NOMO-1 treated with DMSO at 0.1 percent for 48 hours (cell line): ENCODE measurements at regions not wholly inside any gene's neighbourhood (a gene's known extent, or its start where the extent isn't known, plus 50 kb on each side); places are given as distances from the start of the nearest gene placed in this dataset.

Experiments
- DNase-seq: peaks from one replicate; lab custom pipeline; 2025; ENCODE audit not compliant: unreplicated experiment; lab: John Stamatoyannopoulos, UW

GRCh38 chr10:3287572-3288445 lies 115.2 kb upstream of the PITRM1 start:
- no peak for DNase-seq

GRCh38 chr10:3282674-3283017 lies 110.1 kb upstream of the PITRM1 start:
- DNase-seq, result no peak

- no peak for DNase-seq
Observed at GRCh38 chr10:3281941-3282673, 109.5 kb upstream of the PITRM1 start.

GRCh38 chr10:3278771-3279170 lies 106.2 kb upstream of the PITRM1 start:
- DNase-seq, result no peak

GRCh38 chr10:3277566-3277965 lies 105.0 kb upstream of the PITRM1 start:
- no peak for DNase-seq

- DNase-seq, result no peak
Observed at GRCh38 chr10:3274414-3274813, 101.8 kb upstream of the PITRM1 start.

- DNase-seq, result no peak
Observed at GRCh38 chr10:3273966-3274365, 101.4 kb upstream of the PITRM1 start.

GRCh38 chr10:3272300-3272699 lies 99.7 kb upstream of the PITRM1 start:
- no peak for DNase-seq

GRCh38 chr10:3271354-3272115 lies 99.0 kb upstream of the PITRM1 start:
- no peak for DNase-seq

- peak; percentile 59 for DNase-seq
Observed at GRCh38 chr10:3270577-3271316, 98.2 kb upstream of the PITRM1 start.

- DNase-seq, result no peak
Observed at GRCh38 chr10:3268025-3268424, 95.4 kb upstream of the PITRM1 start.

- DNase-seq, result no peak
Observed at GRCh38 chr10:3265088-3265487, 92.5 kb upstream of the PITRM1 start.

GRCh38 chr10:3264161-3264761 lies 91.7 kb upstream of the PITRM1 start:
- peak; percentile 19 for DNase-seq

GRCh38 chr10:3263747-3264146 lies 91.2 kb upstream of the PITRM1 start:
- DNase-seq, result no peak

- no peak for DNase-seq
Observed at GRCh38 chr10:3263082-3263481, 90.5 kb upstream of the PITRM1 start.

- DNase-seq, result no peak
Observed at GRCh38 chr10:3261921-3262320, 89.3 kb upstream of the PITRM1 start.

GRCh38 chr10:3260066-3260834 lies 87.7 kb upstream of the PITRM1 start:
- no peak for DNase-seq

GRCh38 chr10:3259499-3259898 lies 86.9 kb upstream of the PITRM1 start:
- no peak for DNase-seq

- no peak for DNase-seq
Observed at GRCh38 chr10:3258394-3258793, 85.8 kb upstream of the PITRM1 start.

- DNase-seq, result no peak
Observed at GRCh38 chr10:3255616-3256015, 83.0 kb upstream of the PITRM1 start.
